Osteocyte (in vitro differentiated cells): ENCODE measurements at regions not wholly inside any gene's neighbourhood (a gene's known extent, or its start where the extent isn't known, plus 50 kb on each side); places are given as distances from the start of the nearest gene placed in this dataset.

ENCODE experiments used
- DNase-seq: peaks from one replicate; pipeline ENCODE4 v3.0.0; 2021; ENCODE audit warnings: mixed read lengths; ENCODE audit not compliant: unreplicated experiment; ENCODE audit errors: extremely low spot score
- H3K27ac Mint-ChIP-seq: one replicate; pipeline ENCODE4 v1.8.0; 2021; ENCODE audit warnings: mild to moderate bottlenecking, mixed read lengths; ENCODE audit not compliant: unreplicated experiment
- H3K27me3 Mint-ChIP-seq: one replicate; pipeline ENCODE4 v1.8.0; 2021; ENCODE audit warnings: mixed read lengths; ENCODE audit not compliant: unreplicated experiment
- H3K36me3 Mint-ChIP-seq: one replicate; pipeline ENCODE4 v1.8.0; 2021; ENCODE audit warnings: mixed read lengths; ENCODE audit not compliant: unreplicated experiment
- H3K4me1 Mint-ChIP-seq: one replicate; pipeline ENCODE4 v1.8.0; 2021; ENCODE audit warnings: mixed read lengths; ENCODE audit not compliant: unreplicated experiment
- H3K4me3 Mint-ChIP-seq: one replicate; pipeline ENCODE4 v1.8.0; 2021; ENCODE audit warnings: mild to moderate bottlenecking, moderate library complexity, mixed read lengths; ENCODE audit not compliant: unreplicated experiment
- H3K9me3 Mint-ChIP-seq: one replicate; pipeline ENCODE4 v1.8.0; 2021; ENCODE audit warnings: mixed read lengths; ENCODE audit not compliant: unreplicated experiment
- TF ChIP-seq, protein P1 (sequence below): fragments of 200-600 bp; sonication (generic); IDR thresholded peaks from 2 replicates; pipeline ENCODE4 v1.5.0; 2021; ENCODE audit warnings: antibody characterized with exemption, mild to moderate bottlenecking, moderate library complexity

DNA sequence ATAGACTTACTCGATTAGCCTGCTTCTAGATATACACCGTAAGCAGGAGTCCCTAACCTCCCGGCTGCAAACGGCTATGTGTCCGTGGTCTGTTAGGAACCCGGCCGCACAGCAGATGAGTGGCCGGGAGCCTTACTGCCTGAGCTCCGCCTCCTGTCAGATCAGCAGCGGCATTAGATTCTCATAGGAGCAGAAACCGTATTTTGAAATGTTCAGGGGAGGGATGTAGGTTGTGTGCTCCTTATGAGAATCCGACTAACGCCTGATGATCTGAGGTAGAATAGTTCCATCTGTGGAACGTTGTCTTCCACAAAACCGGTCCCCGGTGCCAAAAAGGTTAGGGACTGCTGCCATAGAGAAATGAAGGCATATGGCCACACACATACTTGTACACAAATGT, 1491.9 kb downstream of the SLITRK5 start:
- DNase-seq, result no peak
- TF ChIP-seq, protein P1, sequence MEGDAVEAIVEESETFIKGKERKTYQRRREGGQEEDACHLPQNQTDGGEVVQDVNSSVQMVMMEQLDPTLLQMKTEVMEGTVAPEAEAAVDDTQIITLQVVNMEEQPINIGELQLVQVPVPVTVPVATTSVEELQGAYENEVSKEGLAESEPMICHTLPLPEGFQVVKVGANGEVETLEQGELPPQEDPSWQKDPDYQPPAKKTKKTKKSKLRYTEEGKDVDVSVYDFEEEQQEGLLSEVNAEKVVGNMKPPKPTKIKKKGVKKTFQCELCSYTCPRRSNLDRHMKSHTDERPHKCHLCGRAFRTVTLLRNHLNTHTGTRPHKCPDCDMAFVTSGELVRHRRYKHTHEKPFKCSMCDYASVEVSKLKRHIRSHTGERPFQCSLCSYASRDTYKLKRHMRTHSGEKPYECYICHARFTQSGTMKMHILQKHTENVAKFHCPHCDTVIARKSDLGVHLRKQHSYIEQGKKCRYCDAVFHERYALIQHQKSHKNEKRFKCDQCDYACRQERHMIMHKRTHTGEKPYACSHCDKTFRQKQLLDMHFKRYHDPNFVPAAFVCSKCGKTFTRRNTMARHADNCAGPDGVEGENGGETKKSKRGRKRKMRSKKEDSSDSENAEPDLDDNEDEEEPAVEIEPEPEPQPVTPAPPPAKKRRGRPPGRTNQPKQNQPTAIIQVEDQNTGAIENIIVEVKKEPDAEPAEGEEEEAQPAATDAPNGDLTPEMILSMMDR, result no peak
- H3K36me3 Mint-ChIP-seq, result no peaks in the 10 kb centered on the region
- no peaks in the 10 kb centered on the region for H3K4me1 Mint-ChIP-seq
- H3K27ac Mint-ChIP-seq, result no peak overlapping the region
- no peaks in the 10 kb centered on the region for H3K27me3 Mint-ChIP-seq
- H3K9me3 Mint-ChIP-seq, result peaks cover 4% of the 10 kb centered on the region
- no peak overlapping the region for H3K4me3 Mint-ChIP-seq

- Mint-ChIP-seq H3K4me1 (no peaks in the 10 kb centered on the region), H3K36me3 (no peaks in the 10 kb centered on the region), H3K9me3 (no peaks in the 10 kb centered on the region), H3K4me3 (no peak overlapping the region), H3K27ac (no peak overlapping the region), H3K27me3 (no peaks in the 10 kb centered on the region)
- no peak for DNase-seq
- TF ChIP-seq, protein P1, result no peak
Measured at GRCh38 chr13:89165685-89166084, 1494.5 kb downstream of the SLITRK5 start.

- no peak for DNase-seq
- H3K4me1 Mint-ChIP-seq, result no peaks in the 10 kb centered on the region
- H3K27ac Mint-ChIP-seq, result no peak overlapping the region
- no peaks in the 10 kb centered on the region for H3K27me3 Mint-ChIP-seq
- TF ChIP-seq, protein P1, result no peak
- no peak overlapping the region for H3K4me3 Mint-ChIP-seq
- H3K36me3 Mint-ChIP-seq, result no peaks in the 10 kb centered on the region
- no peaks in the 10 kb centered on the region for H3K9me3 Mint-ChIP-seq
Measured at GRCh38 chr13:89169951-89170350, 1498.8 kb downstream of the SLITRK5 start.

DNA sequence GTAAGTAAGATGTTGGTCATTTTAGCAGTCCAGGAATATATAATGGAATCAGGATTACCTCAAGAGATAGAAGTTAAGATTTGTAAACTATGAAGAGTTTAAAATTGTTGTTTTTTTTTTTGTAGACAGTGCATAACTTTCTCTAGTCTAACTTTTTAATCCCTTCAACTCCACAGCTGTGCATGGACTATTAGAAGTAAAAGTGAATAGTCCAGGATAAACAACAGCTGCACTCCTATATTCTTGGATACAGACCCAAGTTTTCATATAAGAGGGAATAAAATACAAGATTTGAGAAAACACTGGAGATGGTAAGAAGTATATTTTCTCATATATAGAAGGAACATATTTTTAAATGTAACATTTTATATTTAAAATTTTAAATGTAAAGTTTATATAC, 1509.9 kb downstream of the SLITRK5 start:
- Mint-ChIP-seq H3K9me3 (peaks cover 3% of the 10 kb centered on the region), H3K36me3 (no peaks in the 10 kb centered on the region), H3K4me1 (no peaks in the 10 kb centered on the region)

GRCh38 chr13:89199138-89199537, 1528.0 kb downstream of the SLITRK5 start:
- Mint-ChIP-seq H3K36me3 (no peaks in the 10 kb centered on the region), H3K27me3 (peaks cover 2% of the 10 kb centered on the region), H3K4me3 (no peak overlapping the region), H3K4me1 (no peaks in the 10 kb centered on the region), H3K9me3 (peaks cover 3% of the 10 kb centered on the region), H3K27ac (no peak overlapping the region)
- no peak for DNase-seq
- TF ChIP-seq, protein P1, result no peak

More for the DNA sequence above, 1509.9 kb downstream of the SLITRK5 start:
- Mint-ChIP-seq H3K27me3 (no peaks in the 10 kb centered on the region), H3K27ac (no peak overlapping the region), H3K4me3 (no peak overlapping the region)
- no peak for DNase-seq
- TF ChIP-seq, protein P1, result no peak
